Omental fat pad (tissue), 3 donors: ENCODE measurements at regions not wholly inside any gene's neighbourhood (a gene's known extent, or its start where the extent isn't known, plus 50 kb on each side); places are given as distances from the start of the nearest gene placed in this dataset.
"Not testable (repeated sequence)": the region's sequence is repeated elsewhere in the genome, so short reads cannot be mapped to it uniquely, and the experiment has no call there.

Experiments used
- ATAC-seq: fragments of 150-250 bp; one replicate; pipeline ENCODE4 v1.9.1; 2016; ENCODE audit warnings: mild to moderate bottlenecking, moderate library complexity; ENCODE audit not compliant: low FRiP score
- DNase-seq: peaks from one replicate; pipeline ENCODE4 v3.0.0-alpha.2; 2019; ENCODE audit warnings: low spot score
- TF ChIP-seq, protein P1 (sequence below), 3 donors: fragments of 450-650 bp; IDR thresholded peaks; one replicate each; pipeline ENCODE4 v1.5.1; 2016 to 2017; ENCODE audit warnings: antibody characterized with exemption in 3 of 3, mild to moderate bottlenecking in 3 of 3, moderate library complexity in 2 of 3

DNA sequence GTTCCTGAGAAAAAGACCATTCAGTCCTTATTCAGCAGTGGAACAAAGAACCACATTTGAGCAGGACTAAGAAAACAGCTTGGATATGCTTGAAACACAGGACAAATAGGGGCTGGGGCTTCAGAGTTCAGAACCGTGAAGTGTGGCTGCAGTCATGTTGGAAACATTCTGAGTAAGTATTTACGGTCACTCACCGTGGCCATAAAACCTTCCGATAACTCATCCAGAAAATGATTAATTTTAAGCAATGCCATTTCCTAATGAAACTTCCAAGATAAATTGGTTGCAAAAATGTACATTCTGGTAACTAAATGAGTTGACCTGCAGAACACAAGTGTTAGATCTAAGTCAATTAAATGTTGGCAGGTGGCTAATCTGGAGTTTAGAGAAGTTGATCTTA is 279.2 kb downstream of the CXCL12 start:
- no peak for DNase-seq
- no peak for ATAC-seq
- TF ChIP-seq, protein P1, sequence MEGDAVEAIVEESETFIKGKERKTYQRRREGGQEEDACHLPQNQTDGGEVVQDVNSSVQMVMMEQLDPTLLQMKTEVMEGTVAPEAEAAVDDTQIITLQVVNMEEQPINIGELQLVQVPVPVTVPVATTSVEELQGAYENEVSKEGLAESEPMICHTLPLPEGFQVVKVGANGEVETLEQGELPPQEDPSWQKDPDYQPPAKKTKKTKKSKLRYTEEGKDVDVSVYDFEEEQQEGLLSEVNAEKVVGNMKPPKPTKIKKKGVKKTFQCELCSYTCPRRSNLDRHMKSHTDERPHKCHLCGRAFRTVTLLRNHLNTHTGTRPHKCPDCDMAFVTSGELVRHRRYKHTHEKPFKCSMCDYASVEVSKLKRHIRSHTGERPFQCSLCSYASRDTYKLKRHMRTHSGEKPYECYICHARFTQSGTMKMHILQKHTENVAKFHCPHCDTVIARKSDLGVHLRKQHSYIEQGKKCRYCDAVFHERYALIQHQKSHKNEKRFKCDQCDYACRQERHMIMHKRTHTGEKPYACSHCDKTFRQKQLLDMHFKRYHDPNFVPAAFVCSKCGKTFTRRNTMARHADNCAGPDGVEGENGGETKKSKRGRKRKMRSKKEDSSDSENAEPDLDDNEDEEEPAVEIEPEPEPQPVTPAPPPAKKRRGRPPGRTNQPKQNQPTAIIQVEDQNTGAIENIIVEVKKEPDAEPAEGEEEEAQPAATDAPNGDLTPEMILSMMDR (IDR thresholded peaks at IDR 0.05): no peak

DNA sequence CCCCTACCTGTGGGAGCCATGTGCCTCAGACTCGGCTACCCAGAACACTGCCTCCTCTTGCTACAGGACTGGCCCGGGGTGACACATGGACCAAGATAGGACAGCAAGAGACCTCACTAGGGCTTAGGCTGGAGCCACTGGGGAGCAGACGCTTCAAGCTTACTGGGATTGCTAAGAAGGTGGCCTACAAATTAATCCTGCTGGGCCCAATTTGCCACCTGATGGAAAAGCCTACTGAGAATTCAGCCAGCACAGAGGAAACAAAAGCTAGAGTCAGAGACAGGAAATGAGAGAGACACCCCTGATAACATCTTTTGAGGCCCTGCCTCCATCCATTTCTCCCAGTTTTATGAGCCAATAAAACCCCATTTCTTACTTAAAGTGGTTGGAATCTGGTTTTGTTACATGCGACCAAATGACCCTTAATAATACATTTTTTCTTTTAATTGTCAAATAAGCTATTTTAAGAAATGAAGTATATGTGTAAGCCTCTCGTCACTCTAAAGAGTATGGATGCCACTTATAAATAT is 282.1 kb downstream of the CXCL12 start:
- DNase-seq: no peak
- TF ChIP-seq, protein P1 (IDR thresholded peaks at IDR 0.05): no peak
- no peak for ATAC-seq

DNA sequence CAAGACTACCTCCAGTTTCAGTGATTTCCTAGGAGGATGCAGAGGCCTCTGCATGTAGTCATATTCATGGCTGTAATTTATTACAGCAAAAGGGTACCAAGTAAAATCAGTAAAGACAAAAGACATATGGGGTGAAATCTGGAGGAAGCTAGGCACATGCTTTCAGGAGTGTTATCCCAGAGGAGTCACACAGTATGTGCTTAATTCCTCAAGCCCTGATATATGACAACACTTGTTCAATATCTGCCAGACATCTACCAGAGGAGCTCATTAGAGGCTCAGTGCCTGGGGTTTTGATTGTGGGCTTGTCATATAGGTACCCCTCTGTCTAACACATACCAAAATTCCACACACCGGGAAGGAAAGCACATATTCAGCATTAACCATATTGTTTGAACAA is 283.8 kb downstream of the CXCL12 start:
- DNase-seq: no peak
- TF ChIP-seq, protein P1 (IDR thresholded peaks at IDR 0.05): no peak
- ATAC-seq: no peak

DNA sequence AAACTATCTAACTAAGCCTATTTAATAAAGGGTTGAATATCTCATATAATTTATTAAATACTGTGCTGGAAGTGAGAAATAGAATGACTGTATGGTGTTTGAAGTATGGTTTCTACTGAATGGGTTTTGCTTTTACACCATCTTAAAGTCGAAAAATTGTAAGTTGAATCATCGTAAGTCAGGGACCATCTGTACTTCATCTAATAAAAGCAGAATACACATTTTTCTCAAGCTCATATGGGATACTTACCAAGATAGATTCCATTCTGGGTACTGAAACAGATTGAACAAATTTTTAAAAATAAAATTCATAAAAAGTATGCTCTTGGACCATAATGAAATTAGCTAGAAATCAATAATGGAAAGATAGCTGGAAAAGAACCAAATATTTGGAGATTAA is 285.4 kb downstream of the CXCL12 start:
- TF ChIP-seq, protein P1 (IDR thresholded peaks at IDR 0.05): no peak
- ATAC-seq (no peak), DNase-seq (no peak)

DNA sequence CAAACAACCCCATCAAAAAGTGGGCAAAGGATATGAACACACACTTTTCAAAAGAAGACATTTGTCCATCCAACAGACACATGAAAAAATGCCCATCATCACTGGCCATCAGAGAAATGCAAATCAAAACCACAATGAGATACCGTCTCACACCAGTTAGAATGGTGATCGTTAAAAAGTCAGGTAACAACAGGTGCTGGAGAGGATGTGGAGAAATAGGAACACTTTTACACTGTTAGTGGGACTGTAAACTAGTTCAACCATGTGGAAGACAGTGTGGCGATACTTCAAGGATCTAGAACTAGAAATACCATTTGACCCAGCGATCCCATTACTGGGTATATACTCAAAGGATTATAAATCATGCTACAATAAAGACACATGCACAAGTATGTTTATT is 288.7 kb downstream of the CXCL12 start:
- DNase-seq, ATAC-seq: not testable (repeated sequence)

DNA sequence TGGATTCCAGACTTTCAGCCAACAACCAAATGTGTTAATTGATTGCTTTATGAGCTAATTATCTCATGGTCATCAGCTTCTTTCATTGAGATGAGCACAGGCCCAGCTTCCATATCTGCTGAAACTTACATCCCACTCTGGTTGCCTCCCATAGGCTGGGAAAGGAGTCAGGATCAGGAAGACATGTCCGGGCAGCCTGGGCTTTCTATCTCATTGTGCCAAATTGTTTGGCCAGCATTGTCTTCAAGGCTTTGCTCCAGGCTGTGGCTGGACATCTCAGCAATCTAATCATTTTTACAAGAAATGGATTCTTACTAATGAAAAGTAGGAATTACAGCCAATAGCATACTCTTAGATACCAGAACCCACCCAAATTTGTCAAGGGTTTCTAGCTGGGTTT is 295.2 kb downstream of the CXCL12 start:
- ATAC-seq: no peak
- TF ChIP-seq, protein P1 (IDR thresholded peaks at IDR 0.05): no peak
- DNase-seq: no peak

DNA sequence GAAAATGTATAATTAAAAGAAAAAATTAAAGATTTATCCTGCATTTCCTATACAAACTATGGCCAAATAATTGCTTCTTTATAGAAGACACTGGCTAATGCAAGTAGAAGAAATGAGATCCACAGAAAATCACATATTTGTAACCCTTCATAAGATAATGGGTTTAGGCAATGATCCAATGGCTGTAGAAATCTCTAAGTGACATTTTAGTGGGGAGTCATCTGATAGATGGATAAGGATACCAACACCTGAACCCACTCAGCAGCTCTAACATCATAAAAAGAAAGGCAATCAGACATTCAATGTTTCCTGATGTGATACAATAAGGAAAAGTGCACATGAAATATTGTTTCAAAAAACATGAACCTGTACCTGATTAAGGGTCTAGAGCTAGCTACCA is 297.5 kb downstream of the CXCL12 start:
- ATAC-seq: no peak
- DNase-seq: no peak
- TF ChIP-seq, protein P1 (IDR thresholded peaks at IDR 0.05): no peak
